ENCODE measurements at regions not wholly inside any gene's neighbourhood (a gene's known extent, or its start where the extent isn't known, plus 50 kb on each side); places are given as distances from the start of the nearest gene placed in this dataset.

GRCh38 chr4:111510535-111510934 lies 634.7 kb upstream of the FAM241A start:
- no peak for TF ChIP-seq CTCF (IDR thresholded peaks at IDR 0.05; ENCODE audit: low read length)
- TF ChIP-seq EZH2 (optimal IDR thresholded peaks at IDR 0.05; ENCODE audit: low read depth, low read length), result no peak
- no peak for TF ChIP-seq EZH2phosphoT487 (IDR thresholded peaks at IDR 0.05; ENCODE audit: low read length)

Data from MM.1S (cell line).